Lower leg skin (tissue), 3 donors: ENCODE measurements at regions not wholly inside any gene's neighbourhood (a gene's known extent, or its start where the extent isn't known, plus 50 kb on each side); places are given as distances from the start of the nearest gene placed in this dataset.

Experiments used
- POLR2A ChIP-seq, 2 donors: fragments of 450-650 bp; IDR thresholded peaks; one replicate each; pipeline ENCODE4 v1.6.1; 2016 to 2017; ENCODE audit warnings: antibody characterized with exemption in 2 of 2, mild to moderate bottlenecking in 1 of 2, moderate library complexity in 1 of 2
- TF ChIP-seq, protein P1 (sequence below), 3 donors: fragments of 450-650 bp; IDR thresholded peaks; one replicate each; pipeline ENCODE4 v1.5.1; 2016; ENCODE audit warnings: antibody characterized with exemption in 3 of 3, mild to moderate bottlenecking in 3 of 3, moderate library complexity in 2 of 3

DNA sequence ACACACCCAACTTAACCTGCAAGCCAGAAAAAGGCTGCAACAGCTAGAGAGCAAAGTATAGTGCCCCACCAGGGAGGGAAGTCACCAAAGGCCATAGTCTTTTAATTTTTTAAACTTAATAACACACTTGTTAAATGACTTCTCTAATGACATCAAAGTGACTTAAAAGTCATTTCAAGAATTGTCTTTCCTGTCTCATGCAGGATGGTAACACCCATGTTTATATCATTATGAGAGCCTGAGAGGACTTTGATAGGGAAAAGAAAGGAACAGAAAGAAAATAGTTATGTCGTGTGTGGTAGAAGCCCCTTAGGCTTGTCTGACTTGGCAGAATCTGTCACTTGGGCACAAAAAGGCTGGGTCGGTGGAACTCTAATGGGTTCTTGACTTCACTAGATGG, 57.9 kb upstream of the C2CD4B start:
- TF ChIP-seq, protein P1, sequence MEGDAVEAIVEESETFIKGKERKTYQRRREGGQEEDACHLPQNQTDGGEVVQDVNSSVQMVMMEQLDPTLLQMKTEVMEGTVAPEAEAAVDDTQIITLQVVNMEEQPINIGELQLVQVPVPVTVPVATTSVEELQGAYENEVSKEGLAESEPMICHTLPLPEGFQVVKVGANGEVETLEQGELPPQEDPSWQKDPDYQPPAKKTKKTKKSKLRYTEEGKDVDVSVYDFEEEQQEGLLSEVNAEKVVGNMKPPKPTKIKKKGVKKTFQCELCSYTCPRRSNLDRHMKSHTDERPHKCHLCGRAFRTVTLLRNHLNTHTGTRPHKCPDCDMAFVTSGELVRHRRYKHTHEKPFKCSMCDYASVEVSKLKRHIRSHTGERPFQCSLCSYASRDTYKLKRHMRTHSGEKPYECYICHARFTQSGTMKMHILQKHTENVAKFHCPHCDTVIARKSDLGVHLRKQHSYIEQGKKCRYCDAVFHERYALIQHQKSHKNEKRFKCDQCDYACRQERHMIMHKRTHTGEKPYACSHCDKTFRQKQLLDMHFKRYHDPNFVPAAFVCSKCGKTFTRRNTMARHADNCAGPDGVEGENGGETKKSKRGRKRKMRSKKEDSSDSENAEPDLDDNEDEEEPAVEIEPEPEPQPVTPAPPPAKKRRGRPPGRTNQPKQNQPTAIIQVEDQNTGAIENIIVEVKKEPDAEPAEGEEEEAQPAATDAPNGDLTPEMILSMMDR (IDR thresholded peaks at IDR 0.05), result no peak
- TF ChIP-seq POLR2A (IDR thresholded peaks at IDR 0.05), result no peak
